HFFc6 (cell line): ENCODE measurements at regions not wholly inside any gene's neighbourhood (a gene's known extent, or its start where the extent isn't known, plus 50 kb on each side); places are given as distances from the start of the nearest gene placed in this dataset.

Source experiments
- DNase-seq: peaks from one replicate; pipeline ENCODE4 v3.0.0-alpha.2; 2018
- H3K27ac Mint-ChIP-seq: 2 replicates; pipeline ENCODE4 v1.8.0; 2020; ENCODE audit warnings: mild to moderate bottlenecking, mixed read lengths
- H3K27me3 Mint-ChIP-seq: 2 replicates; pipeline ENCODE4 v1.8.0; 2021; ENCODE audit warnings: mild to moderate bottlenecking, moderate library complexity, mixed read lengths; ENCODE audit not compliant: insufficient read depth
- H3K36me3 Mint-ChIP-seq: 2 replicates; pipeline ENCODE4 v1.8.0; 2021; ENCODE audit warnings: low read depth, mixed read lengths
- H3K4me1 Mint-ChIP-seq: 2 replicates; pipeline ENCODE4 v1.8.0; 2020; ENCODE audit warnings: low read depth, mixed read lengths
- H3K4me3 Mint-ChIP-seq: 2 replicates; pipeline ENCODE4 v1.8.0; 2020; ENCODE audit warnings: mild to moderate bottlenecking, moderate library complexity, mixed read lengths
- H3K9me3 Mint-ChIP-seq: 2 replicates; pipeline ENCODE4 v1.8.0; 2020; ENCODE audit warnings: mild to moderate bottlenecking, mixed read lengths
- TF ChIP-seq, protein P1 (sequence below): fragments of 200-600 bp; sonication (generic); IDR thresholded peaks from 2 replicates; pipeline ENCODE4 v1.5.0; 2021; ENCODE audit warnings: antibody characterized with exemption, mild to moderate bottlenecking

DNA sequence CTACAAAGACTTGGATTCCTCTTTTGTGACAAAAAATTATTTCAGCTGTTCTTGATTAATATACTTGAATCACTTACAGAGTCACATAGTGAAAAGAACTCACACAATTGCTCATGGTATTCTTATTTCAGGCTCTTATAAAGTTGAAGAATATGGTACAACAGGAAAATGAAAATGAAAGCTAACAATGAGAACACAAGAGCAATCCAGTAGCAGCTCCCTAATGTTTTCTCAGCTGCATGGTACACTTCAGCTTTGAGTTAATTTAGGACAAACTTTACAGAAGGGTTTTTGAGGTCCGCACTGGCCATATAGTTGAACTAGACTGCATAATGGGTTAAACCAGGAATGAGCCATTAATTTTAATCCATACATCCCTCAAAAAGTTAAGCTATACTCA is 1261.8 kb downstream of the SLITRK5 start:
- no peaks in the 10 kb centered on the region for H3K27me3 Mint-ChIP-seq
- no peaks in the 10 kb centered on the region for H3K4me1 Mint-ChIP-seq
- TF ChIP-seq, protein P1, sequence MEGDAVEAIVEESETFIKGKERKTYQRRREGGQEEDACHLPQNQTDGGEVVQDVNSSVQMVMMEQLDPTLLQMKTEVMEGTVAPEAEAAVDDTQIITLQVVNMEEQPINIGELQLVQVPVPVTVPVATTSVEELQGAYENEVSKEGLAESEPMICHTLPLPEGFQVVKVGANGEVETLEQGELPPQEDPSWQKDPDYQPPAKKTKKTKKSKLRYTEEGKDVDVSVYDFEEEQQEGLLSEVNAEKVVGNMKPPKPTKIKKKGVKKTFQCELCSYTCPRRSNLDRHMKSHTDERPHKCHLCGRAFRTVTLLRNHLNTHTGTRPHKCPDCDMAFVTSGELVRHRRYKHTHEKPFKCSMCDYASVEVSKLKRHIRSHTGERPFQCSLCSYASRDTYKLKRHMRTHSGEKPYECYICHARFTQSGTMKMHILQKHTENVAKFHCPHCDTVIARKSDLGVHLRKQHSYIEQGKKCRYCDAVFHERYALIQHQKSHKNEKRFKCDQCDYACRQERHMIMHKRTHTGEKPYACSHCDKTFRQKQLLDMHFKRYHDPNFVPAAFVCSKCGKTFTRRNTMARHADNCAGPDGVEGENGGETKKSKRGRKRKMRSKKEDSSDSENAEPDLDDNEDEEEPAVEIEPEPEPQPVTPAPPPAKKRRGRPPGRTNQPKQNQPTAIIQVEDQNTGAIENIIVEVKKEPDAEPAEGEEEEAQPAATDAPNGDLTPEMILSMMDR, result no peak
- no peak overlapping the region for H3K27ac Mint-ChIP-seq
- H3K9me3 Mint-ChIP-seq, result peaks cover 7% of the 10 kb centered on the region; the same call in 1 of the 2 replicates
- DNase-seq, result no peak
- H3K36me3 Mint-ChIP-seq, result no peaks in the 10 kb centered on the region
- no peak overlapping the region for H3K4me3 Mint-ChIP-seq

DNA sequence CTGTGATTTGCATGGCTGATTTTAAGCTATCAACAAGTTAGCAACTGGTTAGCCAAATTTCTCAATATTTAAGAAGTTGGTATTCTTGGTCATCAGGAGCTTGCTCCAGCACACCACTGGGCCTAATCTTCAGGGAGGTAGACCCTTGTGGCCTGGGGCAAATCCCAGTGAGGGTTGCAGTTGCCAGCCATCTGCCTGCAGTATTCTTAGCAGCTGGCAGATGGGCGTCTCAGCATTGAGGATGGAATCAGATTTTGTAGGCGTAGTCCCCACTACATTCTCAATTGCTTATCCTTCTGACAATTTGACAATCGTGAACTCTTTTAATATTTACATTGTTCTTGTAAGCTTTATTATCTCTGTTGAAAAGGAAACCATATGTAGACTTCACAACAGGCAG is 1266.2 kb downstream of the SLITRK5 start:
- Mint-ChIP-seq H3K4me3 (no peak overlapping the region), H3K9me3 (peaks cover 8% of the 10 kb centered on the region), H3K4me1 (no peaks in the 10 kb centered on the region), H3K27me3 (no peaks in the 10 kb centered on the region), H3K36me3 (no peaks in the 10 kb centered on the region), H3K27ac (no peak overlapping the region)
- TF ChIP-seq, protein P1, result no peak
- no peak for DNase-seq

DNA sequence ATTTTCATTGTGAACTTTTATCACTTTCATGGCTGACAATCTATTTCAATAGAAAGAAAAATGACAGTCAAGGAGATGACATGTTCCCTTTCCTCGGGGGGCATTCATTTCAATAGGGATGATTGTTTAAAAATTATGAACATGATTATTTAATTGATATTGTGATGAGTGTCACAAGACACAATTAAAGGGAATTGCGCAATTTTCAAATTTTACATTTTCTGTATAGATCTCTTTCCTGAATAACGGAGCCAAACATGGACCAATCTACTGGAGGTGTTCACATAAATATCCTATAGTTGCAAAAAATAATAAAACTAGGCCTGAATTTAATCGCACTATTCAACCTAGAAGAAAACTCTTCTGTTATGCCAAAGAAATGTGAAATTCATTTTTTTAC is 1274.6 kb downstream of the SLITRK5 start:
- H3K36me3 Mint-ChIP-seq, result no peaks in the 10 kb centered on the region
- no peaks in the 10 kb centered on the region for H3K27me3 Mint-ChIP-seq
- H3K4me3 Mint-ChIP-seq, result no peak overlapping the region
- H3K27ac Mint-ChIP-seq, result no peak overlapping the region
- TF ChIP-seq, protein P1, result no peak
- no peaks in the 10 kb centered on the region for H3K4me1 Mint-ChIP-seq
- no peak for DNase-seq
- peaks cover 23% of the 10 kb centered on the region for H3K9me3 Mint-ChIP-seq

DNA sequence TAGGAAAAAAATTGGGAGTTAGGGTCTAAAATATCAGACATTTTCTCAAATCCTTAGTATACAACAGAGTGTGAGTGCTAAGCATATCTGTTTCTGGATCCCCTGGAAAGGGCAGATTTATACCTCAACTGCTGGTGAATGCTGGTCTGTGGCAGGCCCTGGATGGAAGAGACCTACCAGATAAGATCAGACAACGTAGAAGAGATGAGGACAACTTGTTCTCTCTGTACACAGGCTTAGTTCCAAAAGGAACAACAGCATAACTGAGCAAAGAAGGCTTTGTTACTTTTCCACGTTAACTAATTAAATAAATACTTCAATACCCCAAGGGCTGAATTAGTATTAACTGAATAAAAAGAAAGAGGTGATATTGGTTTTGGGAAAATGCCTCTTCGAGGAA is 1277.3 kb downstream of the SLITRK5 start:
- H3K36me3 Mint-ChIP-seq, result no peaks in the 10 kb centered on the region
- TF ChIP-seq, protein P1, result no peak
- no peaks in the 10 kb centered on the region for H3K4me1 Mint-ChIP-seq
- no peak for DNase-seq
- H3K4me3 Mint-ChIP-seq, result no peak overlapping the region
- no peak overlapping the region for H3K27ac Mint-ChIP-seq
- H3K27me3 Mint-ChIP-seq, result no peaks in the 10 kb centered on the region
- H3K9me3 Mint-ChIP-seq, result peaks cover 32% of the 10 kb centered on the region

DNA sequence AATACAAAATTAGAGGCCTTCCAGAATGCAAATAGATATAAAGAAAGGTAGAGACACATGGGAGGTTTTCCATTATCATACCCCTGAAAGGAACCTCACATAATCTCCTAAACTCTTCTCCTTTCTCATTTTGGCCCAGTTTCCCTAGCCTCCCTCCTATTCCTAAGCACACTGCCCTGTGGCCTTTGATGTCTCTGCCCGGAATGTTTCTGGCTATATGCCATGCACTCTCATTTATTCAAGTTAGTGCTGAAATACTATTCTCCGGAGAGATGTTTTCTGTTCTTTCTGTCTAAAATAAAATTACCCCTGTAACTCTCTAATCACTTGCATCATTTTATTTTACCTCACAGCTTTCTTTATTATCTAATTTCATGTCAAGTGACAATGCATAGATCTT is 1287.7 kb downstream of the SLITRK5 start:
- Mint-ChIP-seq H3K4me3 (no peak overlapping the region), H3K9me3 (peaks cover 54% of the 10 kb centered on the region), H3K4me1 (no peaks in the 10 kb centered on the region), H3K27me3 (no peaks in the 10 kb centered on the region), H3K27ac (no peak overlapping the region), H3K36me3 (no peaks in the 10 kb centered on the region)
- TF ChIP-seq, protein P1, result no peak
- no peak for DNase-seq

DNA sequence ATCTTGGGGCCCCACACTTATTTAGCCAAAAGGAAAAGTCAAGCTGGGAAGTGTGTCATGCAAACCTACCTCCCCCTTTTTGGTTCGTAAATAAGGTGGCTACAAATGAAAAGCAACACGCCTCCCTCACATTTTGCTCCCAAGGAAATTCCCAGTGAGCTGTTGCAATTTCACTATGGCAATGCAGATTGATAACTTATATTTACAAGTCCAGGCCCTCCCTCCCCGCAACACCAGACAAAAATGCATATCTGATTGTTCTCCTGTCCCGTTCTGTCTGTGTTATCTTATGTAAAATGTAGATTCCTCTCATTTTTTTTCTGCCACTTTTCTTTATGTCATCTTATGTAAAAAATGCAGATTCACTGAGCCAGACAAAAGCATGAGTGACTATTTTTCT is 1305.3 kb downstream of the SLITRK5 start:
- DNase-seq, result no peak
- TF ChIP-seq, protein P1, result no peak
- Mint-ChIP-seq H3K27me3 (no peaks in the 10 kb centered on the region), H3K4me1 (no peaks in the 10 kb centered on the region), H3K27ac (no peak overlapping the region), H3K4me3 (no peak overlapping the region), H3K36me3 (no peaks in the 10 kb centered on the region), H3K9me3 (peaks cover 20% of the 10 kb centered on the region; the same call in 1 of the 2 replicates)
